Endodermal cell (in vitro differentiated cells): ENCODE measurements at regions not wholly inside any gene's neighbourhood (a gene's known extent, or its start where the extent isn't known, plus 50 kb on each side); places are given as distances from the start of the nearest gene placed in this dataset.

Source experiments
- DNase-seq: peaks from one replicate; pipeline ENCODE4 v3.0.0-alpha.2; 2017
- H3K27ac ChIP-seq: 2 replicates; pipeline ENCODE4 v1.5.1; 2013; ENCODE audit warnings: mild to moderate bottlenecking, low read depth, low read length, moderate library complexity
- H3K27me3 ChIP-seq: 2 replicates; pipeline ENCODE4 v1.6.1; 2013; ENCODE audit warnings: mild to moderate bottlenecking, low read length, moderate library complexity; ENCODE audit not compliant: insufficient read depth, control insufficient read depth, poor library complexity, severe bottlenecking
- H3K36me3 ChIP-seq: 2 replicates; pipeline ENCODE4 v1.7.0; 2013; ENCODE audit warnings: mild to moderate bottlenecking, low read length, moderate library complexity; ENCODE audit not compliant: control insufficient read depth, insufficient read depth
- H3K4me1 ChIP-seq: one replicate; pipeline ENCODE4 v1.7.0; 2013; ENCODE audit warnings: low read length; ENCODE audit not compliant: control insufficient read depth, insufficient read depth
- H3K4me3 ChIP-seq: 2 replicates; pipeline ENCODE4 v1.5.1; 2013; ENCODE audit warnings: mild to moderate bottlenecking, low read length, moderate library complexity
- H3K9ac ChIP-seq: 2 replicates; pipeline ENCODE4 v1.6.1; 2013; ENCODE audit warnings: mild to moderate bottlenecking, low read length, moderate library complexity; ENCODE audit not compliant: poor library complexity, severe bottlenecking; ENCODE audit errors: extremely low read depth
- H3K9me3 ChIP-seq: 2 replicates; pipeline ENCODE4 v1.6.1; 2013; ENCODE audit warnings: mild to moderate bottlenecking, low read length, moderate library complexity; ENCODE audit not compliant: control insufficient read depth
- H3K27ac Mint-ChIP-seq: 2 replicates; pipeline ENCODE4 v1.8.0; 2020; ENCODE audit warnings: mixed read lengths
- H3K27me3 Mint-ChIP-seq: 2 replicates; pipeline ENCODE4 v1.8.0; 2021; ENCODE audit warnings: mild to moderate bottlenecking, mixed read lengths; ENCODE audit not compliant: insufficient read depth
- H3K36me3 Mint-ChIP-seq: 2 replicates; pipeline ENCODE4 v1.8.0; 2020; ENCODE audit warnings: low read depth, mixed read lengths
- H3K4me1 Mint-ChIP-seq: 2 replicates; pipeline ENCODE4 v1.8.0; 2020; ENCODE audit warnings: mixed read lengths
- H3K4me3 Mint-ChIP-seq: 2 replicates; pipeline ENCODE4 v1.8.0; 2020; ENCODE audit warnings: mild to moderate bottlenecking, moderate library complexity, mixed read lengths
- H3K9me3 Mint-ChIP-seq: 2 replicates; pipeline ENCODE4 v1.8.0; 2020; ENCODE audit warnings: mild to moderate bottlenecking, mixed read lengths
- WGBS, 2 experiments: methylation state at CpG; one replicate each; pipeline versions ENCODE4 v1.1.5 to v1.1.7; 2013; ENCODE audit warnings: missing lambda C conversion rate in 2 of 2, mixed read lengths in 1 of 2; ENCODE audit not compliant: insufficient coverage in 1 of 2, insufficient read length in 1 of 2; 5-methylcytosine and 5-hydroxymethylcytosine counted together
- TF ChIP-seq, protein P1 (sequence below): fragments of 200-600 bp; sonication (generic); conservative IDR thresholded peaks from 2 replicates; pipeline ENCODE4 v1.5.0; 2021; ENCODE audit warnings: antibody characterized with exemption, mild to moderate bottlenecking

GRCh38 chr2:117698819-117699218 lies 115.7 kb upstream of the DDX18 start:
- peaks cover 2% of the 10 kb centered on the region for H3K4me1 ChIP-seq
- no peaks in the 10 kb centered on the region for H3K36me3 ChIP-seq
- no peak overlapping the region for H3K4me3 Mint-ChIP-seq
- no peak overlapping the region for H3K27ac ChIP-seq
- 80 to 89% methylated on average over 2 to 4 of the region's 4 CpGs for WGBS, 2 experiments
- TF ChIP-seq, protein P1, sequence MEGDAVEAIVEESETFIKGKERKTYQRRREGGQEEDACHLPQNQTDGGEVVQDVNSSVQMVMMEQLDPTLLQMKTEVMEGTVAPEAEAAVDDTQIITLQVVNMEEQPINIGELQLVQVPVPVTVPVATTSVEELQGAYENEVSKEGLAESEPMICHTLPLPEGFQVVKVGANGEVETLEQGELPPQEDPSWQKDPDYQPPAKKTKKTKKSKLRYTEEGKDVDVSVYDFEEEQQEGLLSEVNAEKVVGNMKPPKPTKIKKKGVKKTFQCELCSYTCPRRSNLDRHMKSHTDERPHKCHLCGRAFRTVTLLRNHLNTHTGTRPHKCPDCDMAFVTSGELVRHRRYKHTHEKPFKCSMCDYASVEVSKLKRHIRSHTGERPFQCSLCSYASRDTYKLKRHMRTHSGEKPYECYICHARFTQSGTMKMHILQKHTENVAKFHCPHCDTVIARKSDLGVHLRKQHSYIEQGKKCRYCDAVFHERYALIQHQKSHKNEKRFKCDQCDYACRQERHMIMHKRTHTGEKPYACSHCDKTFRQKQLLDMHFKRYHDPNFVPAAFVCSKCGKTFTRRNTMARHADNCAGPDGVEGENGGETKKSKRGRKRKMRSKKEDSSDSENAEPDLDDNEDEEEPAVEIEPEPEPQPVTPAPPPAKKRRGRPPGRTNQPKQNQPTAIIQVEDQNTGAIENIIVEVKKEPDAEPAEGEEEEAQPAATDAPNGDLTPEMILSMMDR = no peak
- H3K4me3 ChIP-seq = no peak overlapping the region
- DNase-seq = no peak
- no peak overlapping the region for H3K9ac ChIP-seq
- peaks cover 5% of the 10 kb centered on the region for H3K27me3 Mint-ChIP-seq
- no peaks in the 10 kb centered on the region for H3K36me3 Mint-ChIP-seq
- peaks cover 3% of the 10 kb centered on the region for H3K4me1 Mint-ChIP-seq
- H3K27me3 ChIP-seq = no peaks in the 10 kb centered on the region
- H3K9me3 Mint-ChIP-seq = no peaks in the 10 kb centered on the region
- H3K9me3 ChIP-seq = no peaks in the 10 kb centered on the region
- no peak overlapping the region for H3K27ac Mint-ChIP-seq

DNA sequence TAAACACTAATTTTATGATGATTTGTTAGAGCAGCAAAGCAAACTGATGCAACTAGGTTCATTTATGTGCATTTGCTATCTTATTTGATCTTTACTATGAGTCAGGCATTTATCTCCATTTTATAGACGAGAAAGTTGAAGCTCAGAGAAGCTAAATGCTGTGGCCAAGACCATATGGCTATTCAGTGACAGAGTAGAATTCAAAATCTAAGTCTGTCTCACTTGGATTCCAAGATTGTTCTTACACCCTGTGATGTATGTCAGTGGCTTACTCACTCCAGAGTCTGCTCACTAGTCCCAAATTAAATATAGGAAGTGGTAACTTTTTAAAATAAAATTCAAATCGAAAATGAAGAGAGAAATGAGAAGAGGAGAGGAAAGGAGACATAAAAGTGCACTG lies 114.0 kb upstream of the DDX18 start:
- Mint-ChIP-seq H3K27me3 (peaks cover 5% of the 10 kb centered on the region), H3K9me3 (no peaks in the 10 kb centered on the region)

DNA sequence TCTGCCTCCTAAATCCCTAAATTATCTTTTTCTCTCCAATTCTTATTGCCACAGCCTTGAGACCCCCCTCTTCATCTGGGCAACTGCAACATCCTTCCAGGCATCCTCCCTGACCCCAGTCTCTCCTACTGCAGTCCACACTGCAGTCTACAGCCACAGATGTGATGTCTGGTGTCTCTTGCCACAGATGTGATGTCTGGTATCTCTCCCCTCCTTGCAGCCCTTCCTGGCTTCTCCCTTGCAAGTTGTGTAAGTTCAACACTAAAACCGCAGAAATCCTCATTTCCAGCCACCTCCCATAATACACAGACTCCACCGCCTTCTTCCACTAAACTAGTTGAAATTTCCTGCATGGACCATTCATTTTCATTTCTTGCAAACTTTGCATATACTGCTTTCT lies 113.1 kb upstream of the DDX18 start:
- TF ChIP-seq, protein P1 = no peak
- DNase-seq = no peak
- no peak overlapping the region for H3K4me3 Mint-ChIP-seq
- Histone ChIP-seq H3K27ac (no peak overlapping the region), H3K4me3 (no peak overlapping the region), H3K9me3 (no peaks in the 10 kb centered on the region), H3K9ac (no peak overlapping the region), H3K27me3 (no peaks in the 10 kb centered on the region), H3K36me3 (no peaks in the 10 kb centered on the region), H3K4me1 (peaks cover 2% of the 10 kb centered on the region)
- peaks cover 3% of the 10 kb centered on the region for H3K4me1 Mint-ChIP-seq
- H3K36me3 Mint-ChIP-seq = no peaks in the 10 kb centered on the region
- H3K27ac Mint-ChIP-seq = no peak overlapping the region
- WGBS, 2 experiments = 93 to 100% methylated on average over 2 of the region's 2 CpGs
- no peaks in the 10 kb centered on the region for H3K27me3 Mint-ChIP-seq
- no peaks in the 10 kb centered on the region for H3K9me3 Mint-ChIP-seq

More for the DNA sequence above, 114.0 kb upstream of the DDX18 start:
- DNase-seq = no peak
- Histone ChIP-seq H3K9ac (no peak overlapping the region), H3K36me3 (no peaks in the 10 kb centered on the region), H3K4me1 (peaks cover 2% of the 10 kb centered on the region), H3K4me3 (no peak overlapping the region), H3K9me3 (no peaks in the 10 kb centered on the region), H3K27me3 (no peaks in the 10 kb centered on the region), H3K27ac (no peak overlapping the region)
- H3K36me3 Mint-ChIP-seq = no peaks in the 10 kb centered on the region
- no peak overlapping the region for H3K4me3 Mint-ChIP-seq
- 80 to 87% methylated on average over 2 of the region's 2 CpGs for WGBS, 2 experiments
- no peak overlapping the region for H3K27ac Mint-ChIP-seq
- TF ChIP-seq, protein P1 = no peak
- peaks cover 3% of the 10 kb centered on the region for H3K4me1 Mint-ChIP-seq
